Coronary artery (tissue), 2 donors: ENCODE measurements at regions not wholly inside any gene's neighbourhood (a gene's known extent, or its start where the extent isn't known, plus 50 kb on each side); places are given as distances from the start of the nearest gene placed in this dataset.

Experiments
- DNase-seq: peaks from one replicate; pipeline ENCODE4 v3.0.0-alpha.2; 2017; ENCODE audit warnings: low spot score
- H3K27ac ChIP-seq, 2 donors: fragments of 200-600 bp; sonication (generic); one replicate each; pipeline ENCODE4 v1.5.1; 2016 to 2019
- H3K4me3 ChIP-seq: fragments of 200-600 bp; sonication (generic); 2 replicates; pipeline ENCODE4 v1.5.1; 2016; ENCODE audit warnings: mild to moderate bottlenecking, moderate library complexity
- CTCF ChIP-seq: fragments of 200-600 bp; sonication (generic); IDR thresholded peaks from one replicate; pipeline ENCODE4 v1.5.1; 2019; ENCODE audit warnings: antibody characterized with exemption

- no peak for DNase-seq
- Histone ChIP-seq H3K4me3 (no peak overlapping the region), H3K27ac (no peak overlapping the region)
- TF ChIP-seq CTCF = no peak
Observed at GRCh38 chr21:38879912-38880576, 74.3 kb downstream of the ETS2 start.

- TF ChIP-seq CTCF = no peak
- Histone ChIP-seq H3K4me3 (no peak overlapping the region), H3K27ac (no peak overlapping the region)
- DNase-seq = no peak
Observed at GRCh38 chr21:38878379-38879179, 72.8 kb downstream of the ETS2 start.

- no peak overlapping the region for H3K27ac ChIP-seq
- H3K4me3 ChIP-seq = no peak overlapping the region
- TF ChIP-seq CTCF = no peak
- DNase-seq = no peak
Observed at GRCh38 chr21:38875694-38876492, 70.2 kb downstream of the ETS2 start.
